ENCODE measurements at regions not wholly inside any gene's neighbourhood (a gene's known extent, or its start where the extent isn't known, plus 50 kb on each side); places are given as distances from the start of the nearest gene placed in this dataset.

GRCh38 chr15:95454403-95455262 lies 875.9 kb upstream of the NR2F2 start:
- in situ Hi-C loops (cut with HindIII; ENCODE audit: low sequenced_read_pairs) = loop anchor here (5.0 kb wide), 1 partner anchor 42 kb away; no protein-coding TSS in a partner anchor

GRCh38 chr15:95457520-95457919 lies 873.0 kb upstream of the NR2F2 start:
- in situ Hi-C loops (cut with HindIII; ENCODE audit: low sequenced_read_pairs) = loop anchor here (5.0 kb wide), 1 partner anchor 45 kb away; no protein-coding TSS in a partner anchor

GRCh38 chr15:95458721-95459120 lies 871.8 kb upstream of the NR2F2 start:
- in situ Hi-C loops (cut with HindIII; ENCODE audit: low sequenced_read_pairs) = loop anchor here (5.0 kb wide), 1 partner anchor 46 kb away; no protein-coding TSS in a partner anchor

- in situ Hi-C loops (cut with HindIII; ENCODE audit: low sequenced_read_pairs) = loop anchor here (5.0 kb wide), 1 partner anchor 47 kb away; no protein-coding TSS in a partner anchor
Observed at GRCh38 chr15:95459273-95459672, 871.2 kb upstream of the NR2F2 start.

DNA sequence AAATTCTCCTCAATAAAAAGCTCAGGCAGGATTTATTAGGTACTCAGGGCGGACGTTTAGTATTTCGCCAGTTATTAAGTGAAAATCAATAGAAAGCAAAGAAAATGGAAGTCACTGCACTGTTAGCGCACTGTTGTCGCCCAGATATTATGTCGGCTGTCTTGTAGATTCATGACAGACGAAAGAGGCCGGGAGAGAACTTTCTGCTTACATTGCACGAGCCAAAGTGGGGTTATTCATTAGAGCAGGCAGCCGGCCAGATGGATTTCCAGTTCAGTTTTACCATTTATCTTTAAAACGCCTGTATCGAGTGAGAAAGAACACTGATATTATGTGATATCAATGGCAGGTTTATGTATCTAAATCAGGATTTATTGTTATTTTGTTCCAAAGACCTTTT lies 866.0 kb upstream of the NR2F2 start:
- in situ Hi-C loops (cut with HindIII; ENCODE audit: low sequenced_read_pairs) = no loop called here

- in situ Hi-C loops (cut with HindIII; ENCODE audit: low sequenced_read_pairs) = loop anchor here (5.0 kb wide), 1 partner anchor 63 kb away; no protein-coding TSS in a partner anchor
Observed at GRCh38 chr15:95468820-95469219, 861.7 kb upstream of the NR2F2 start.

GRCh38 chr15:95469496-95470000 lies 861.0 kb upstream of the NR2F2 start:
- in situ Hi-C loops (cut with HindIII; ENCODE audit: low sequenced_read_pairs) = loop anchor here (5.0 kb wide), 1 partner anchor 63 kb away; no protein-coding TSS in a partner anchor

GRCh38 chr15:95470529-95470928 lies 860.0 kb upstream of the NR2F2 start:
- in situ Hi-C loops (cut with HindIII; ENCODE audit: low sequenced_read_pairs) = no loop called here

DNA sequence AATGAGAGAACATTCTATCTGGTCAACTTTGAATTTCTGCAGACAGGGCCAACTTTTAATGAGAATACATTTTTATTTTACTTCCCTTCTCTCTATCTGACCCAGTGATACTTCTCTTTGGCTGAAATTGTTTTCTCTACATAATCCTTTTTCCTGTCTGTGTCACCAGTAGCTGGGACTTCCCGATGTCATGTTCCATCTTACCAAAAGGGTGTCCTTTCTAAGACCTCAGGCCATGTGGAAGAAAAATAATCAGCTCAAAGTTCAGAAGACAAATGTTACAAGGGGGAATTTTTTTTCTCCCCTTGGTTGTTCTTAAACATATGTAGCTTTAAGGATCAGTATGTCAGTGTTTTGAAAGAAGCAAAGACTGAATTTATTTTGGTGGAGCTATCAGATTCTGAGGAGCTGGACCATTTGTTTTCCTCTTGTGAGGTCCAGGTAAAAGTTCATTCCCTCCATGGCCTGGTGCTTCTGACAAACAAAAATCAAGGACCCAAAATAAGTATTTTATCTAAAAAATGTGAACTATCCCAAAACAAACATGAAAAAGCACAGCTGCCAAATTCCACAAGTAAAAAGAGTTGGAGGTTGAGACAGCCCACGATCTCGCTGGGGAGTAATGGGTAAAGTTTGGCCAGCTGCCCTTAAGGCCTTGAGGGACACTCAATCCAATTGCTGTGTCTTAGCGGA lies 859.4 kb upstream of the NR2F2 start:
- in situ Hi-C loops (cut with HindIII; ENCODE audit: low sequenced_read_pairs) = no loop called here

- in situ Hi-C loops (cut with HindIII; ENCODE audit: low sequenced_read_pairs) = no loop called here
Observed at GRCh38 chr15:95471690-95472086, 858.8 kb upstream of the NR2F2 start.

DNA sequence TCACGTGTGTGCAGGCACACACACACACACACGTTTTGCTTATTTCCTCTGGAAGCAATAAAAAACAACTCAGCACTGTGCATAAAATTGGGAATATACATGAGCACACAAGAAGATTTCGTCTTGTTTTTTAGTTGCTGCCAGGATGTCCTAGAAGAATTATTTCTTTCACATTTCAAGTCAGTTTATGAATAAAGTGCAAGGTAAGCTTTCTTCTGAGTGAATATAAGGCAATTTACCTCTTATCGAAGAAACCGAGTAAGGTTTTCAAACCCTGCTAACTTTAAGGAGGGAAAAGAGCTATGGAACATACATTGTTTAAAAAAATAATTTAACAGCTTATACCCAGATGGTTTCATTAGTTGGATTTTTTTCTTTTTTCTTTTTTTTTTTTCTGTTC lies 855.4 kb upstream of the NR2F2 start:
- in situ Hi-C loops (cut with HindIII; ENCODE audit: low sequenced_read_pairs) = no loop called here

DNA sequence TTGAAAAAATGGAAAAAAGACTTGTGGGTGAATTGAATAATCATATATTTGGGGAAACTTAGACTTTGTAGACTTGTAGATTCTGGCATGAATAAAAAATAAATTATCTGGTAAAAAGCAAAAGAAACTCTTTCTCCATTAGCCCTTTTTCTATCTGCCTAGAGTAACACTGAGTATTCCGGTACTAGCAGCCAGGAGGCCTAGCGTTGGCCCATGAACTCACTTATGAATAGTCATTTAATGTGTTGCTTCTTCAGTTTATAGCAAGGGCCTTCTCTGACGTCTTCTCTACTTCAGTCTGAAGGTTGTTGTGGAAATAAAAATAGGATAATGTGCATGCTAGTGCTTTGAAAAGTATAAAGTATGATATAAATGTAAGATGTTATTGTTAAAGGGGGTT lies 851.2 kb upstream of the NR2F2 start:
- in situ Hi-C loops (cut with HindIII; ENCODE audit: low sequenced_read_pairs) = no loop called here

DNA sequence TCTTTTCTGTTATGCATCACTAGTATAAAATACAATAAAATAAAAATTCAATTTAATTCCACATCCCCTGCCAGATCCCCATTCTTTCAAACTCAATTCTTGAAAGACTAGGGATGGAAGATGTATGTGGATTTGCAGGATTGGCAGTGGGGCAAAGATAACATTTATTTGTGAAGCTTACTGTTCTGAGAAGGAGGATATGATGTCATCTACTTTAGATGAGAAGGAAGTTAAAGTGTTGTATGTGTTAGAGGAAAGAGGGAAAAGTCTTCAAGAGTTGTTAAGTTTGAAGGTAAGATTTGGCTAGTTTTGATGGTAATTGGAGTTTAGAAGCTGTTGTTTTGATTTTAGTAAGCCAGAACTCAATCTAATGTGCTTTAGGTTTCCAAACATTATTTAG lies 845.1 kb upstream of the NR2F2 start:
- in situ Hi-C loops (cut with HindIII; ENCODE audit: low sequenced_read_pairs) = no loop called here

DNA sequence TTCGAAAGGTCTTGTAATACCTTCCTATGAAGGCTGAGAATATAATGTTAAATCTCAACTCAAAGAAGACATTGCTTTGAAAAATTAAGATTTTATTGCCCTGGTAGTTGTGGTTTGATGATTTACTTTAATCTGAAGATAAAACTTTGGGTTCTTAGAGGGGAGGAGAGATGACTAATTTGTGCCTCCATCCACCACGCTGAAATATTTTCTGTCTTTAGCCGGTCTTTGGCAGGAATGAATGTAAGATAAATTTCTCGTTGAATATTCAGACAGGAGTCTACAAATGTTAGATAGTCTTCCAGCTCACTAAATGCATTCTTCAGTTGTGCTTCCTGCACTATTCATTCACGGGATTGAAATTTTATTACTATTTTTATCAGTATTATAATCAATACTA lies 844.3 kb upstream of the NR2F2 start:
- in situ Hi-C loops (cut with HindIII; ENCODE audit: low sequenced_read_pairs) = no loop called here

GRCh38 chr15:95489103-95489502 lies 841.4 kb upstream of the NR2F2 start:
- in situ Hi-C loops (cut with HindIII; ENCODE audit: low sequenced_read_pairs) = no loop called here

- in situ Hi-C loops (cut with HindIII; ENCODE audit: low sequenced_read_pairs) = no loop called here
Observed at GRCh38 chr15:95492388-95493070, 838.0 kb upstream of the NR2F2 start.

- in situ Hi-C loops (cut with HindIII; ENCODE audit: low sequenced_read_pairs) = no loop called here
Observed at GRCh38 chr15:95494971-95495541, 835.4 kb upstream of the NR2F2 start.

GRCh38 chr15:95497634-95498033 lies 832.9 kb upstream of the NR2F2 start:
- in situ Hi-C loops (cut with HindIII; ENCODE audit: low sequenced_read_pairs) = no loop called here

GRCh38 chr15:95498961-95499360 lies 831.5 kb upstream of the NR2F2 start:
- in situ Hi-C loops (cut with HindIII; ENCODE audit: low sequenced_read_pairs) = no loop called here

GRCh38 chr15:95499397-95499796 lies 831.1 kb upstream of the NR2F2 start:
- in situ Hi-C loops (cut with HindIII; ENCODE audit: low sequenced_read_pairs) = no loop called here

GRCh38 chr15:95501865-95502264 lies 828.6 kb upstream of the NR2F2 start:
- in situ Hi-C loops (cut with HindIII; ENCODE audit: low sequenced_read_pairs) = no loop called here
